H7 (cell line): ENCODE measurements at regions not wholly inside any gene's neighbourhood (a gene's known extent, or its start where the extent isn't known, plus 50 kb on each side); places are given as distances from the start of the nearest gene placed in this dataset.

Source experiments
- DNase-seq: peaks from one replicate; pipeline ENCODE4 v3.0.0; 2012
- H3K27me3 ChIP-seq: 2 replicates; pipeline ENCODE4 v1.6.0; 2011; ENCODE audit warnings: mild to moderate bottlenecking, low read length; ENCODE audit not compliant: control insufficient read depth, insufficient read depth
- H3K36me3 ChIP-seq: replicated peaks from 2 replicates; pipeline ENCODE4 v1.5.1; 2011; ENCODE audit warnings: low read length; ENCODE audit not compliant: control insufficient read depth, insufficient read depth
- H3K4me3 ChIP-seq: 2 replicates; pipeline ENCODE4 v1.5.1; 2011; ENCODE audit warnings: low read depth, mild to moderate bottlenecking, control low read depth, low read length, moderate library complexity; ENCODE audit not compliant: insufficient read depth

GRCh38 chr15:39194106-39194830 lies 386.6 kb upstream of the THBS1 start:
- no peaks in the 10 kb centered on the region for H3K36me3 ChIP-seq
- DNase-seq = no peak
- H3K27me3 ChIP-seq = no peaks in the 10 kb centered on the region
- H3K4me3 ChIP-seq = no peak overlapping the region

- no peaks in the 10 kb centered on the region for H3K36me3 ChIP-seq
- H3K27me3 ChIP-seq = no peaks in the 10 kb centered on the region
- no peak overlapping the region for H3K4me3 ChIP-seq
- DNase-seq = no peak
Observed at GRCh38 chr15:39195961-39196486, 384.9 kb upstream of the THBS1 start.

- H3K36me3 ChIP-seq = no peaks in the 10 kb centered on the region
- no peaks in the 10 kb centered on the region for H3K27me3 ChIP-seq
- DNase-seq = no peak
- no peak overlapping the region for H3K4me3 ChIP-seq
Observed at GRCh38 chr15:39198044-39199000, 382.6 kb upstream of the THBS1 start.

GRCh38 chr15:39199076-39199475 lies 381.8 kb upstream of the THBS1 start:
- no peak overlapping the region for H3K4me3 ChIP-seq
- no peak for DNase-seq
- H3K27me3 ChIP-seq = no peaks in the 10 kb centered on the region
- H3K36me3 ChIP-seq = no peaks in the 10 kb centered on the region

- DNase-seq = peak; percentile 26
- Histone ChIP-seq H3K4me3 (no peak overlapping the region), H3K36me3 (no peaks in the 10 kb centered on the region), H3K27me3 (no peaks in the 10 kb centered on the region)
Observed at GRCh38 chr15:39200586-39200985, 380.3 kb upstream of the THBS1 start.

- no peak for DNase-seq
- Histone ChIP-seq H3K27me3 (no peaks in the 10 kb centered on the region), H3K4me3 (no peak overlapping the region), H3K36me3 (no peaks in the 10 kb centered on the region)
Observed at GRCh38 chr15:39202641-39203040, 378.2 kb upstream of the THBS1 start.

GRCh38 chr15:39204031-39204430 lies 376.8 kb upstream of the THBS1 start:
- no peaks in the 10 kb centered on the region for H3K27me3 ChIP-seq

GRCh38 chr15:39205081-39205480 lies 375.8 kb upstream of the THBS1 start:
- no peak for DNase-seq
- no peaks in the 10 kb centered on the region for H3K36me3 ChIP-seq
- no peaks in the 10 kb centered on the region for H3K27me3 ChIP-seq
- H3K4me3 ChIP-seq = no peak overlapping the region

More at GRCh38 chr15:39204031-39204430, 376.8 kb upstream of the THBS1 start:
- no peak overlapping the region for H3K4me3 ChIP-seq
- H3K36me3 ChIP-seq = no peaks in the 10 kb centered on the region
- no peak for DNase-seq

- Histone ChIP-seq H3K27me3 (no peaks in the 10 kb centered on the region), H3K4me3 (no peak overlapping the region), H3K36me3 (no peaks in the 10 kb centered on the region)
- DNase-seq = no peak
Observed at GRCh38 chr15:39205506-39206371, 375.1 kb upstream of the THBS1 start.

- H3K36me3 ChIP-seq = no peaks in the 10 kb centered on the region
- DNase-seq = no peak
- H3K27me3 ChIP-seq = no peaks in the 10 kb centered on the region
- H3K4me3 ChIP-seq = no peak overlapping the region
Observed at GRCh38 chr15:39207532-39208115, 373.3 kb upstream of the THBS1 start.

GRCh38 chr15:39208187-39208586 lies 372.7 kb upstream of the THBS1 start:
- H3K4me3 ChIP-seq = no peak overlapping the region
- no peaks in the 10 kb centered on the region for H3K36me3 ChIP-seq
- DNase-seq = no peak
- H3K27me3 ChIP-seq = no peaks in the 10 kb centered on the region

GRCh38 chr15:39209548-39210211 lies 371.2 kb upstream of the THBS1 start:
- Histone ChIP-seq H3K4me3 (no peak overlapping the region), H3K27me3 (no peaks in the 10 kb centered on the region), H3K36me3 (no peaks in the 10 kb centered on the region)
- DNase-seq = no peak

- no peaks in the 10 kb centered on the region for H3K27me3 ChIP-seq
- DNase-seq = no peak
- H3K4me3 ChIP-seq = no peak overlapping the region
- H3K36me3 ChIP-seq = no peaks in the 10 kb centered on the region
Observed at GRCh38 chr15:39211108-39211979, 369.5 kb upstream of the THBS1 start.
